Body of pancreas (tissue), 4 donors: ENCODE measurements at regions not wholly inside any gene's neighbourhood (a gene's known extent, or its start where the extent isn't known, plus 50 kb on each side); places are given as distances from the start of the nearest gene placed in this dataset.

ENCODE experiments used
- ATAC-seq: fragments of 150-250 bp; one replicate; pipeline ENCODE4 v1.9.1; 2016
- DNase-seq, 4 donors: peaks; one replicate each; pipeline ENCODE4 v3.0.0-alpha.2; 2019
- H3K27ac ChIP-seq, 4 donors: fragments of 200-600 bp; sonication (generic); 1 replicate in 3 of 4; 2 replicates in 1 of 4; pipeline versions ENCODE4 v1.5.1 to v1.6.1; 2016 to 2019; ENCODE audit warnings: mild to moderate bottlenecking in 1 of 4, mixed read lengths in 1 of 4, moderate library complexity in 1 of 4
- H3K27me3 ChIP-seq, 2 donors: fragments of 200-600 bp; sonication (generic); one replicate each; pipeline ENCODE4 v1.6.0; 2016; ENCODE audit warnings: mild to moderate bottlenecking in 1 of 2
- H3K36me3 ChIP-seq, 2 donors: fragments of 200-600 bp; sonication (generic); replicated peaks in 1 of 2; 2 replicates each; pipeline ENCODE4 v1.5.1; 2016; ENCODE audit warnings: low read depth in 2 of 2; ENCODE audit not compliant: insufficient read depth in 1 of 2
- H3K4me1 ChIP-seq: fragments of 200-600 bp; sonication (generic); one replicate; pipeline ENCODE4 v1.6.0; 2016
- H3K4me3 ChIP-seq, 2 donors: fragments of 200-600 bp; sonication (generic); 1 replicate in 1 of 2; 2 replicates in 1 of 2; pipeline ENCODE4 v1.5.1; 2016 to 2019
- H3K9me3 ChIP-seq, 3 donors: fragments of 200-600 bp; sonication (generic); 1 replicate in 2 of 3; 2 replicates in 1 of 3; pipeline ENCODE4 v1.5.1; 2016
- CTCF ChIP-seq, 7 experiments: fragments of 450-650 bp in 4 of 7; fragments of 200-600 bp in 3 of 7; sonication (generic) in 3 of 7; IDR thresholded peaks; one replicate each; pipeline ENCODE4 v1.5.1; 2016 to 2019; ENCODE audit warnings: antibody characterized with exemption in 7 of 7
- POLR2A ChIP-seq, 3 donors: fragments of 450-650 bp; IDR thresholded peaks; one replicate each; pipeline ENCODE4 v1.6.1; 2016; ENCODE audit warnings: antibody characterized with exemption in 3 of 3, mild to moderate bottlenecking in 2 of 3
- WGBS, 2 donors: methylation state at CpG; one replicate each; pipeline ENCODE4 v1.1.5; 2017; 5-methylcytosine and 5-hydroxymethylcytosine counted together
- intact Hi-C: fragments of 100-400 bp; cut with DNase I; formaldehyde crosslinking; loops from one replicate; pipeline ENCODE4 v1.15.1; 2023

GRCh38 chr18:41763361-41763760, 191.7 kb upstream of the PIK3C3 start:
- H3K4me3 ChIP-seq: no peak overlapping the region
- H3K9me3 ChIP-seq: no peaks in the 10 kb centered on the region
- no peaks in the 10 kb centered on the region for H3K27me3 ChIP-seq
- no peaks in the 10 kb centered on the region for H3K4me1 ChIP-seq
- no peak for ATAC-seq
- DNase-seq: no peak
- 58 to 63% methylated on average over 1 of the region's 1 CpG for WGBS, 2 donors
- no peaks in the 10 kb centered on the region for H3K36me3 ChIP-seq
- intact Hi-C loops: no loop called here
- no peak for TF ChIP-seq POLR2A (IDR thresholded peaks at IDR 0.05)
- no peak for TF ChIP-seq CTCF (IDR thresholded peaks at IDR 0.05)
- no peak overlapping the region for H3K27ac ChIP-seq

DNA sequence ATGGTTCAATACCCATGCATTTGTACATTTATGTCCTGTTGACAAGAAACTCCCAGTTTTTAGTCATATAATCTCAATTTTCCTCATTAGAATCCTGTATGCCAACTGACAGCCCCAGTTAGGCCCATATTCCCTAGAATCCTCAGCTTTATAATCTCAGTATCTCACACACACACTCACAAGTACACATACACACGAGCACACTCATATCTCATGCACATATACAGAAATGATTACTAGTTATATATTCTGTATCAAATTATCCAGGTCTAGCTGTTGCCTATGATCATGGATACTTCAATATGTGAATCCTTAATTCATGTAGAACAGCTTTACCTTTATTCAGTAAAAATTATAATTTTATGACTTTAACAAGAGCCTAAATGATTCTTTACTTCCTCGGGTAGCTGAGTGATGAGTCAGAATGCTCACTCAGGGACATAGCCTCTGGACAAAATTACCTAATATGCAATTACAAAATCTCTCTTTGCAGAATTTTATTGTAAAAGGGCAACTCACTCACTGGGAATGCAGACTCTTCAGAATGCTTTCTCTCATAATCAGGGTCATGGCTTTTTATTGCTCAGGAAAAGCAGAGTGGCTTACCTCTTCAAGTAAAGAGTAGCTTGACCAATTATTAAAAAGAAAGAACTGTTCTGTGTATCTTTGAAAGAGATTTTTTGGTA, 193.6 kb upstream of the PIK3C3 start:
- ATAC-seq (no peak), DNase-seq (no peak)
- Histone ChIP-seq H3K27ac (no peak overlapping the region), H3K9me3 (no peaks in the 10 kb centered on the region), H3K36me3 (no peaks in the 10 kb centered on the region), H3K4me3 (no peak overlapping the region), H3K27me3 (no peaks in the 10 kb centered on the region), H3K4me1 (no peaks in the 10 kb centered on the region)
- no peak for TF ChIP-seq CTCF (IDR thresholded peaks at IDR 0.05)
- TF ChIP-seq POLR2A (IDR thresholded peaks at IDR 0.05): no peak
- 43 to 55% methylated on average over 2 of the region's 2 CpGs for WGBS, 2 donors
- intact Hi-C loops: no loop called here

GRCh38 chr18:41758534-41758933, 196.5 kb upstream of the PIK3C3 start:
- Histone ChIP-seq H3K9me3 (no peaks in the 10 kb centered on the region), H3K4me3 (no peak overlapping the region), H3K4me1 (no peaks in the 10 kb centered on the region), H3K27me3 (no peaks in the 10 kb centered on the region), H3K36me3 (no peaks in the 10 kb centered on the region), H3K27ac (no peak overlapping the region)
- 65 to 71% methylated on average over 4 of the region's 4 CpGs for WGBS, 2 donors
- DNase-seq (no peak), ATAC-seq (no peak)
- TF ChIP-seq POLR2A (IDR thresholded peaks at IDR 0.05) (no peak), CTCF (IDR thresholded peaks at IDR 0.05) (no peak)
- intact Hi-C loops: no loop called here

- TF ChIP-seq CTCF (IDR thresholded peaks at IDR 0.05) (no peak), POLR2A (IDR thresholded peaks at IDR 0.05) (no peak)
- Histone ChIP-seq H3K4me1 (no peaks in the 10 kb centered on the region), H3K27me3 (no peaks in the 10 kb centered on the region), H3K27ac (no peak overlapping the region), H3K4me3 (no peak overlapping the region), H3K36me3 (no peaks in the 10 kb centered on the region), H3K9me3 (no peaks in the 10 kb centered on the region)
- ATAC-seq: no peak
- DNase-seq: no peak
- intact Hi-C loops: no loop called here
- 44 to 50% methylated on average over 5 of the region's 5 CpGs for WGBS, 2 donors
These were observed 198.9 kb upstream of the PIK3C3 start for GRCh38 chr18:41756141-41756540.

DNA sequence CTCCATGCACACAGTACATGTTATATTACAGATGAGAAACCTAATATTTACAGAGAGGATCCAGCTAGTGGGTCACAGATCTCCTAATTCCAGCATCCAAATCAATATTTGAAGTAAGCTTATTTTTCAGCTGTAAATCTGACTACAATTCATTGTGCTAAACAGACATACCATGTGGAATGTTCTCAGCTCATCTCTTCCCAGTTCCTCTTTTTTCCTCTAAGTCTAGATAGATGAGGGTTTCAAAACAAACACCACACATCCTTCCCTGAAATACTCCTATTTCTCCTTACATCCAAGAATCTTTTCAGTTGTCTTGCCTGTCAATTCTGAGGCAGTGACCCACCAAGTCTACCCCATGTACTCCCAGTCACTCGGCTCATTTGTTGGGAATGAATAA, 200.7 kb upstream of the PIK3C3 start:
- H3K27me3 ChIP-seq: no peaks in the 10 kb centered on the region
- no peaks in the 10 kb centered on the region for H3K4me1 ChIP-seq
- H3K36me3 ChIP-seq: no peaks in the 10 kb centered on the region
- ATAC-seq: no peak
- no peaks in the 10 kb centered on the region for H3K9me3 ChIP-seq
- intact Hi-C loops: no loop called here
- no peak for DNase-seq
- TF ChIP-seq POLR2A (IDR thresholded peaks at IDR 0.05) (no peak), CTCF (IDR thresholded peaks at IDR 0.05) (no peak)
- no peak overlapping the region for H3K4me3 ChIP-seq
- 50 to 53% methylated on average over 1 of the region's 1 CpG for WGBS, 2 donors
- no peak overlapping the region for H3K27ac ChIP-seq
